Upper lobe of left lung (tissue), 6 donors: ENCODE measurements at regions not wholly inside any gene's neighbourhood (a gene's known extent, or its start where the extent isn't known, plus 50 kb on each side); places are given as distances from the start of the nearest gene placed in this dataset.

Source experiments
- ATAC-seq, 2 donors: fragments of 200-7000 bp; cut with Tn5 transposase; one replicate each; pipeline ENCODE4 v1.9.1; 2022; ENCODE audit warnings: mild to moderate bottlenecking in 2 of 2, moderate library complexity in 2 of 2; ENCODE audit not compliant: low FRiP score in 2 of 2
- DNase-seq, 2 donors: peaks; one replicate each; pipeline ENCODE4 v3.0.0-alpha.2; 2019 to 2020
- H3K27ac ChIP-seq, 4 donors: fragments of 200-600 bp; sonication (generic); one replicate each; pipeline ENCODE4 v1.5.1; 2016 to 2019
- H3K27me3 ChIP-seq, 4 donors: fragments of 200-600 bp; sonication (generic); one replicate each; pipeline ENCODE4 v1.5.1; 2017 to 2019
- H3K36me3 ChIP-seq, 4 donors: fragments of 200-600 bp; sonication (generic); one replicate each; pipeline ENCODE4 v1.5.1; 2016 to 2019
- H3K4me1 ChIP-seq, 4 donors: fragments of 200-600 bp; sonication (generic); one replicate each; pipeline ENCODE4 v1.5.1; 2018 to 2019
- H3K4me3 ChIP-seq, 4 donors: fragments of 200-600 bp; sonication (generic); one replicate each; pipeline ENCODE4 v1.5.1; 2017 to 2019; ENCODE audit warnings: mild to moderate bottlenecking in 2 of 4, moderate library complexity in 1 of 4
- H3K9me3 ChIP-seq, 4 donors: fragments of 200-600 bp; sonication (generic); one replicate each; pipeline ENCODE4 v1.5.1; 2018 to 2019
- CTCF ChIP-seq, 6 experiments: fragments of 450-650 bp in 4 of 6; fragments of 200-600 bp in 2 of 6; sonication (generic) in 2 of 6; IDR thresholded peaks; one replicate each; pipeline ENCODE4 v1.5.1; 2016 to 2019; ENCODE audit warnings: antibody characterized with exemption in 6 of 6
- EP300 ChIP-seq, 4 donors: sonication (generic); formaldehyde crosslinking; IDR thresholded peaks; one replicate each; pipeline ENCODE4 v1.5.1; 2017; ENCODE audit warnings: antibody characterized with exemption in 4 of 4, control low read depth in 2 of 4
- POLR2A ChIP-seq, 4 donors: fragments of 450-650 bp; IDR thresholded peaks; one replicate each; pipeline ENCODE4 v1.5.1; 2016 to 2017; ENCODE audit warnings: antibody characterized with exemption in 4 of 4, mild to moderate bottlenecking in 2 of 4
- POLR2AphosphoS5 ChIP-seq, 2 donors: sonication (generic); formaldehyde crosslinking; IDR thresholded peaks; one replicate each; pipeline ENCODE4 v1.5.1; 2017; ENCODE audit warnings: antibody characterized with exemption in 2 of 2
- WGBS, 2 donors: methylation state at CpG; one replicate each; pipeline ENCODE4 v1.1.5; 2017 to 2018; 5-methylcytosine and 5-hydroxymethylcytosine counted together
- donor health status: DM: no; HTN: no; CAD: no; lungs with moderate emphysema.
- donor health status: DM: no; HTN: yes; CAD: no; lungs with severe emphysema.

- no peak for ATAC-seq
- DNase-seq: peak in 1 of 2 donors; percentile 44
- no peaks in the 10 kb centered on the region for H3K36me3 ChIP-seq
- no peaks in the 10 kb centered on the region for H3K4me1 ChIP-seq
- H3K9me3 ChIP-seq: no peaks in the 10 kb centered on the region
- no peak overlapping the region for H3K27ac ChIP-seq
- TF ChIP-seq CTCF (IDR thresholded peaks at IDR 0.05): no peak
- TF ChIP-seq EP300 (IDR thresholded peaks at IDR 0.05): no peak
- TF ChIP-seq POLR2AphosphoS5 (IDR thresholded peaks at IDR 0.05): no peak
- no peaks in the 10 kb centered on the region for H3K27me3 ChIP-seq
- no peak overlapping the region for H3K4me3 ChIP-seq
- 51% methylated on average over 12 to 17 of the region's 17 CpGs for WGBS, 2 donors
These were observed 76.8 kb upstream of the RTL6 start for GRCh38 chr22:44574640-44575380.

- Histone ChIP-seq H3K27ac (no peak overlapping the region), H3K4me1 (no peaks in the 10 kb centered on the region), H3K9me3 (no peaks in the 10 kb centered on the region), H3K36me3 (no peaks in the 10 kb centered on the region), H3K27me3 (no peaks in the 10 kb centered on the region), H3K4me3 (no peak overlapping the region)
- 55 to 57% methylated on average over 10 of the region's 10 CpGs for WGBS, 2 donors
- DNase-seq: peak in 1 of 2 donors; percentile 69
- ATAC-seq: peak in 1 of 2 donors; percentile 34
- TF ChIP-seq EP300 (IDR thresholded peaks at IDR 0.05): no peak
- TF ChIP-seq POLR2A (IDR thresholded peaks at IDR 0.05): no peak
These were observed 76.1 kb upstream of the RTL6 start for GRCh38 chr22:44574057-44574639.

GRCh38 chr22:44573451-44573850 is 75.4 kb upstream of the RTL6 start:
- TF ChIP-seq POLR2AphosphoS5 (IDR thresholded peaks at IDR 0.05): no peak
- TF ChIP-seq CTCF (IDR thresholded peaks at IDR 0.05): no peak
- no peak for TF ChIP-seq EP300 (IDR thresholded peaks at IDR 0.05)
- no peak for TF ChIP-seq POLR2A (IDR thresholded peaks at IDR 0.05)
- Histone ChIP-seq H3K36me3 (no peaks in the 10 kb centered on the region), H3K4me3 (no peak overlapping the region), H3K4me1 (no peaks in the 10 kb centered on the region), H3K9me3 (no peaks in the 10 kb centered on the region), H3K27me3 (no peaks in the 10 kb centered on the region), H3K27ac (no peak overlapping the region)
- ATAC-seq: no peak
- no peak for DNase-seq
- 57 to 95% methylated on average over 1 to 4 of the region's 4 CpGs for WGBS, 2 donors

- Histone ChIP-seq H3K27ac (no peak overlapping the region), H3K4me1 (no peaks in the 10 kb centered on the region), H3K9me3 (no peaks in the 10 kb centered on the region), H3K27me3 (no peaks in the 10 kb centered on the region), H3K36me3 (no peaks in the 10 kb centered on the region), H3K4me3 (no peak overlapping the region)
- ATAC-seq: no peak
- DNase-seq: peak in 1 of 2 donors; percentile 40
- TF ChIP-seq POLR2A (IDR thresholded peaks at IDR 0.05): no peak
- TF ChIP-seq CTCF (IDR thresholded peaks at IDR 0.05): no peak
- no peak for TF ChIP-seq EP300 (IDR thresholded peaks at IDR 0.05)
- no peak for TF ChIP-seq POLR2AphosphoS5 (IDR thresholded peaks at IDR 0.05)
- WGBS, 2 donors: 76 to 84% methylated on average over 14 of the region's 14 CpGs
These were observed 74.6 kb upstream of the RTL6 start for GRCh38 chr22:44572414-44573207.
